H1 (cell line): ENCODE measurements at regions not wholly inside any gene's neighbourhood (a gene's known extent, or its start where the extent isn't known, plus 50 kb on each side); places are given as distances from the start of the nearest gene placed in this dataset.
A peak's percentile ranks its signal among the peaks of the same experiment; 100 is the strongest.

Source experiments
- CTCF ChIA-PET: fragments of 300-600 bp; sonication (Branson Sonifier 250); formaldehyde crosslinking; loops from one replicate; lab custom pipeline; 2021; ENCODE audit not compliant: partially characterized antibody; lab: Charles Lee
- POLR2A ChIA-PET: fragments of 300-600 bp; sonication (Branson Sonifier 250); formaldehyde crosslinking; loops from one replicate; lab custom pipeline; 2021; ENCODE audit warnings: inconsistent platforms; ENCODE audit not compliant: partially characterized antibody; lab: Charles Lee
- DNase-seq, 2 experiments: peaks; one replicate each; pipeline versions ENCODE4 v3.0.0 to v3.0.0-alpha.2; 2010 to 2022; ENCODE audit warnings: low spot score in 2 of 2, low read depth in 1 of 2, mixed read lengths in 1 of 2
- FAIRE-seq: peaks from 2 replicates; lab custom pipeline; 2011; peaks lifted over from hg19 to GRCh38; lab: Jason Lieb, UNC
- H2AFZ ChIP-seq: 2 replicates; pipeline ENCODE4 v1.8.1; 2012; ENCODE audit warnings: low read length, inconsistent platforms
- H2AK5ac ChIP-seq: 2 replicates; pipeline ENCODE4 v1.6.1; 2013; ENCODE audit warnings: low read depth, low read length
- H2BK120ac ChIP-seq: replicated peaks from 2 replicates; pipeline ENCODE3; 2013; ENCODE audit warnings: low read depth, low read length, inconsistent platforms
- H2BK12ac ChIP-seq: 2 replicates; pipeline ENCODE4 v1.6.1; 2013; ENCODE audit warnings: low read depth, low read length
- H2BK15ac ChIP-seq: 2 replicates; pipeline ENCODE4 v1.6.1; 2013; ENCODE audit warnings: low read length
- H2BK20ac ChIP-seq: 2 replicates; pipeline ENCODE4 v1.6.1; 2013; ENCODE audit warnings: low read length
- H2BK5ac ChIP-seq: 2 replicates; pipeline ENCODE4 v1.6.1; 2013; ENCODE audit warnings: low read depth, low read length
- H3K14ac ChIP-seq: 2 replicates; pipeline ENCODE4 v1.6.1; 2013; ENCODE audit warnings: inconsistent platforms; ENCODE audit not compliant: insufficient read length
- H3K18ac ChIP-seq: 2 replicates; pipeline ENCODE4 v1.6.1; 2013; ENCODE audit warnings: low read length; ENCODE audit errors: extremely low read depth
- H3K23ac ChIP-seq: 2 replicates; pipeline ENCODE4 v1.6.1; 2013; ENCODE audit warnings: inconsistent platforms; ENCODE audit not compliant: insufficient read length
- H3K23me2 ChIP-seq: 2 replicates; pipeline ENCODE4 v1.6.1; 2013; ENCODE audit warnings: low read depth, low read length
- H3K27ac ChIP-seq: 2 replicates; pipeline ENCODE4 v1.6.1; 2011; ENCODE audit warnings: low read depth, low read length, inconsistent platforms
- H3K27me3 ChIP-seq, 4 experiments: replicated peaks in 1 of 4; 1 replicate in 1 of 4; 2 replicates in 3 of 4; pipeline versions ENCODE4 v1.6.1 to v1.8.1; 2011 to 2013; ENCODE audit warnings: low read length in 3 of 4, mild to moderate bottlenecking in 3 of 4, inconsistent platforms in 2 of 4, mixed read lengths in 2 of 4, moderate library complexity in 1 of 4; ENCODE audit not compliant: control insufficient read depth in 3 of 4, insufficient read depth in 3 of 4; ENCODE audit errors: extremely low read depth in 1 of 4
- H3K36me3 ChIP-seq, 4 experiments: 2 replicates each; pipeline versions ENCODE4 v1.6.1 to v1.8.1; 2011 to 2013; ENCODE audit warnings: mild to moderate bottlenecking in 4 of 4, low read length in 3 of 4, moderate library complexity in 2 of 4, control low read depth in 1 of 4, inconsistent platforms in 1 of 4; ENCODE audit not compliant: insufficient read depth in 4 of 4, control insufficient read depth in 2 of 4
- H3K4ac ChIP-seq: replicated peaks from 2 replicates; pipeline ENCODE3; 2013; ENCODE audit warnings: low read length, low read depth, mixed read lengths, inconsistent platforms; ENCODE audit not compliant: insufficient read length
- H3K4me1 ChIP-seq, 4 experiments: replicated peaks in 1 of 4; 1 replicate in 1 of 4; 2 replicates in 3 of 4; pipeline versions ENCODE4 v1.6.1 to v1.8.1; 2011 to 2013; ENCODE audit warnings: low read length in 3 of 4, inconsistent platforms in 2 of 4, mixed read lengths in 1 of 4; ENCODE audit not compliant: insufficient read depth in 4 of 4, control insufficient read depth in 3 of 4
- H3K4me2 ChIP-seq, 2 experiments: 2 replicates each; pipeline versions ENCODE4 v1.6.1 to v1.8.1; 2011 to 2013; ENCODE audit warnings: low read depth in 2 of 2, low read length in 2 of 2, control low read depth in 1 of 2, inconsistent platforms in 1 of 2, mild to moderate bottlenecking in 1 of 2; ENCODE audit not compliant: insufficient read depth in 1 of 2
- H3K4me3 ChIP-seq, 4 experiments: fragments of 200-600, 300-600 bp in 1 of 4; sonication (generic), shearing (Covaris generic), sonication (Bioruptor Twin) in 1 of 4; 2 replicates each; pipeline versions ENCODE4 v1.5.1 to v1.8.1; 2011 to 2016; ENCODE audit warnings: low read length in 4 of 4, low read depth in 3 of 4, control low read depth in 2 of 4, inconsistent platforms in 2 of 4, mild to moderate bottlenecking in 2 of 4, mixed read lengths in 1 of 4, moderate library complexity in 1 of 4; ENCODE audit not compliant: insufficient read depth in 2 of 4; ENCODE audit errors: extremely low read depth in 1 of 4
- H3K56ac ChIP-seq: replicated peaks from 2 replicates; pipeline ENCODE3; 2013; ENCODE audit warnings: low read depth, mild to moderate bottlenecking, mixed read lengths, low read length, inconsistent platforms; ENCODE audit not compliant: insufficient read length
- H3K79me1 ChIP-seq: 2 replicates; pipeline ENCODE4 v1.6.1; 2013; ENCODE audit warnings: low read depth, low read length, control low read depth
- H3K79me2 ChIP-seq, 2 experiments: 2 replicates each; pipeline versions ENCODE4 v1.6.1 to v1.8.1; 2012 to 2013; ENCODE audit warnings: low read length in 2 of 2, mild to moderate bottlenecking in 2 of 2, inconsistent platforms in 1 of 2; ENCODE audit not compliant: insufficient read depth in 2 of 2, control insufficient read depth in 1 of 2
- H3K9ac ChIP-seq, 4 experiments: replicated peaks in 1 of 4; 1 replicate in 1 of 4; 2 replicates in 3 of 4; pipeline versions ENCODE4 v1.6.1 to v1.8.1; 2011 to 2013; ENCODE audit warnings: low read depth in 3 of 4, low read length in 3 of 4, control low read depth in 2 of 4, mild to moderate bottlenecking in 2 of 4, moderate library complexity in 2 of 4, inconsistent platforms in 1 of 4; ENCODE audit errors: extremely low read depth in 1 of 4
- H3K9me3 ChIP-seq, 2 experiments: 2 replicates each; pipeline versions ENCODE4 v1.6.1 to v1.8.1; 2012 to 2013; ENCODE audit warnings: mild to moderate bottlenecking in 2 of 2, moderate library complexity in 2 of 2, control low read depth in 1 of 2, inconsistent platforms in 1 of 2, low read depth in 1 of 2, low read length in 1 of 2, mixed read lengths in 1 of 2; ENCODE audit not compliant: insufficient read depth in 2 of 2
- H4K20me1 ChIP-seq, 2 experiments: replicated peaks in 1 of 2; 2 replicates each; pipeline versions ENCODE3 to v1.8.1; 2011 to 2013; ENCODE audit warnings: inconsistent platforms in 2 of 2, low read length in 2 of 2, mild to moderate bottlenecking in 1 of 2; ENCODE audit not compliant: insufficient read depth in 2 of 2, control insufficient read depth in 1 of 2
- H4K5ac ChIP-seq: 2 replicates; pipeline ENCODE4 v1.6.1; 2013; ENCODE audit warnings: low read length, low read depth, mixed read lengths, inconsistent platforms; ENCODE audit not compliant: insufficient read length
- H4K8ac ChIP-seq: 2 replicates; pipeline ENCODE4 v1.8.0; 2013; ENCODE audit warnings: mild to moderate bottlenecking, moderate library complexity, low read length, inconsistent platforms; ENCODE audit not compliant: insufficient read depth; ENCODE audit errors: extremely low read depth
- H4K91ac ChIP-seq: replicated peaks from 2 replicates; pipeline ENCODE3; 2013; ENCODE audit warnings: low read length, mixed read lengths, inconsistent platforms; ENCODE audit not compliant: insufficient read length
- WGBS, 2 experiments: shearing (Covaris generic) in 1 of 2; methylation state at CpG; one replicate each; pipeline versions ENCODE4 v1.1.6 to v1.1.7; 2013 to 2015; ENCODE audit warnings: low lambda C conversion rate in 2 of 2, mixed read lengths in 2 of 2, inconsistent platforms in 1 of 2, low coverage in 1 of 2, missing lambda C conversion rate in 1 of 2; ENCODE audit not compliant: insufficient replicate concordance in 2 of 2, insufficient coverage in 1 of 2, insufficient read length in 1 of 2; ENCODE audit errors: extremely low coverage in 1 of 2, missing lambda C conversion rate in 1 of 2; 5-methylcytosine and 5-hydroxymethylcytosine counted together
- TF ChIP-seq, protein P1 (sequence below): IDR thresholded peaks from 2 replicates; pipeline ENCODE4 v1.6.1; 2012; ENCODE audit warnings: inconsistent platforms

GRCh38 chr2:88865801-88866371, 174.4 kb downstream of the RPIA start:
- H2BK15ac ChIP-seq: no peak overlapping the region
- H3K9me3 ChIP-seq: no peaks in the 10 kb centered on the region
- no peaks in the 10 kb centered on the region for H3K36me3 ChIP-seq
- WGBS, 2 experiments: 82% methylated on average over 6 of the region's 6 CpGs; no CpG with 5 or more reads in 1 of the 2 experiments
- no peak overlapping the region for H2BK20ac ChIP-seq
- FAIRE-seq (no peak), DNase-seq (no peak)
- H4K20me1 ChIP-seq: no peaks in the 10 kb centered on the region
- H4K5ac ChIP-seq: no peak overlapping the region
- no peak overlapping the region for H4K8ac ChIP-seq
- no peak overlapping the region for H2BK5ac ChIP-seq
- CTCF ChIA-PET: interaction anchor here (1.0 kb wide), 1 partner anchor 9 kb away, joined by 3 read pairs; no protein-coding TSS in a partner anchor
- H3K56ac ChIP-seq: no peak overlapping the region
- H2AK5ac ChIP-seq: no peak overlapping the region
- H3K23ac ChIP-seq: no peak overlapping the region
- peaks cover 0 to 6% (median 2%) of the 10 kb centered on the region in 4 experiments; a peak in 2 of 7 replicates for H3K4me1 ChIP-seq
- no peak overlapping the region for H3K27ac ChIP-seq
- no peak overlapping the region for H3K4me3 ChIP-seq
- no peak overlapping the region for H3K4me2 ChIP-seq
- no peaks in the 10 kb centered on the region for H3K27me3 ChIP-seq
- H2BK12ac ChIP-seq: no peak overlapping the region
- H3K9ac ChIP-seq: no peak overlapping the region
- H3K4ac ChIP-seq: no peak overlapping the region
- no peaks in the 10 kb centered on the region for H3K23me2 ChIP-seq
- H2AFZ ChIP-seq: peak overlapping the region; percentile 41; the same call in 1 of the 2 replicates
- no peaks in the 10 kb centered on the region for H3K79me1 ChIP-seq
- TF ChIP-seq, protein P1, sequence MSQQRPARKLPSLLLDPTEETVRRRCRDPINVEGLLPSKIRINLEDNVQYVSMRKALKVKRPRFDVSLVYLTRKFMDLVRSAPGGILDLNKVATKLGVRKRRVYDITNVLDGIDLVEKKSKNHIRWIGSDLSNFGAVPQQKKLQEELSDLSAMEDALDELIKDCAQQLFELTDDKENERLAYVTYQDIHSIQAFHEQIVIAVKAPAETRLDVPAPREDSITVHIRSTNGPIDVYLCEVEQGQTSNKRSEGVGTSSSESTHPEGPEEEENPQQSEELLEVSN: no peak
- no peaks in the 10 kb centered on the region for H3K79me2 ChIP-seq
- POLR2A ChIA-PET: no interaction called here
- no peak overlapping the region for H3K14ac ChIP-seq
- no peak overlapping the region for H3K18ac ChIP-seq
- H2BK120ac ChIP-seq: no peak overlapping the region
- no peak overlapping the region for H4K91ac ChIP-seq
